Right lobe of liver (tissue), 4 donors: ENCODE measurements at regions not wholly inside any gene's neighbourhood (a gene's known extent, or its start where the extent isn't known, plus 50 kb on each side); places are given as distances from the start of the nearest gene placed in this dataset.

Source experiments
- CTCF ChIP-seq, 4 donors: fragments of 200-600 bp in 3 of 4; fragments of 450-650 bp in 1 of 4; IDR thresholded peaks; one replicate each; pipeline versions ENCODE4 v1.5.1 to v1.8.0; 2016 to 2022; ENCODE audit warnings: antibody characterized with exemption in 4 of 4, mild to moderate bottlenecking in 2 of 4
- POLR2A ChIP-seq: fragments of 450-650 bp; IDR thresholded peaks from one replicate; pipeline ENCODE4 v1.6.1; 2017; ENCODE audit warnings: antibody characterized with exemption, mild to moderate bottlenecking
- donor health status: DM: no; HTN: no; CAD: no.
- donor health status: DM: no; HTN: no; CAD: no.
- donor health status: DM: no; HTN: yes; CAD: no.

- TF ChIP-seq CTCF (IDR thresholded peaks at IDR 0.05): no peak
- no peak for TF ChIP-seq POLR2A
Observed at GRCh38 chr2:161030260-161031063, 129.8 kb upstream of the TANK start.
